Ishikawa (cell line): ENCODE measurements at regions not wholly inside any gene's neighbourhood (a gene's known extent, or its start where the extent isn't known, plus 50 kb on each side); places are given as distances from the start of the nearest gene placed in this dataset.

Experiments
- CEBPB ChIP-seq: IDR thresholded peaks from 2 replicates; pipeline ENCODE4 v1.6.1; 2012
- CREB1 ChIP-seq: IDR thresholded peaks from 2 replicates; pipeline ENCODE4 v1.6.1; 2012; ENCODE audit warnings: low read depth
- EP300 ChIP-seq: IDR thresholded peaks from 2 replicates; pipeline ENCODE4 v1.6.1; 2012; ENCODE audit warnings: borderline replicate concordance
- RAD21 ChIP-seq: IDR thresholded peaks from 2 replicates; pipeline ENCODE4 v1.6.1; 2012; ENCODE audit warnings: low read depth
- TAF1 ChIP-seq: IDR thresholded peaks from 2 replicates; pipeline ENCODE4 v1.6.1; 2012; ENCODE audit warnings: low read depth, mild to moderate bottlenecking
- YY1 ChIP-seq: IDR thresholded peaks from 2 replicates; pipeline ENCODE4 v1.6.1; 2012; ENCODE audit warnings: low read depth
- TF ChIP-seq, protein P1 (sequence below): IDR thresholded peaks from 2 replicates; pipeline ENCODE4 v1.6.1; 2012
- TF ChIP-seq, protein P2 (sequence below): IDR thresholded peaks from 2 replicates; pipeline ENCODE4 v1.6.1; 2012

DNA sequence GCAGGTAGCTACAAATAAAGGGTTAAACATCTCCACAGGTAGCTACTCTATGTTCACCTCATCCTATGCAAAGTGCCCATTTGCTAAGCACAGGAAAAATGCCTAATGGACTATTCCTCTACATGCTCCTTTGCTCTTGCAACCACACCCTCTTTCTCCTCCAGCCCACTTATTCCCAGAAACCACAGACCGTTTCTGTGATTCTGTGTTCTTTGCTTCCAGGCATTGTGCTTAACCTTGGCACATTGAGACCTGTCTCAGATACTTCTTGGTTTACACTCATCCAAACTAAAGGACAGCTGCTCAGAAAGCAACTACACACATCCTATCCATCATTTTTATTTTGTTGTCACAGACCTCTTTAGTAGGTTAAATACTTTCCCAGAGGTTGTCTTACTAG lies 785.0 kb upstream of the MIR17HG start:
- TF ChIP-seq CEBPB (no peak), EP300 (0 out of 2 replicates have a peak, but pooled peaks have one; percentile 12), YY1 (no peak), CREB1 (no peak), TAF1 (no peak), RAD21 (no peak)
- TF ChIP-seq, protein P1, sequence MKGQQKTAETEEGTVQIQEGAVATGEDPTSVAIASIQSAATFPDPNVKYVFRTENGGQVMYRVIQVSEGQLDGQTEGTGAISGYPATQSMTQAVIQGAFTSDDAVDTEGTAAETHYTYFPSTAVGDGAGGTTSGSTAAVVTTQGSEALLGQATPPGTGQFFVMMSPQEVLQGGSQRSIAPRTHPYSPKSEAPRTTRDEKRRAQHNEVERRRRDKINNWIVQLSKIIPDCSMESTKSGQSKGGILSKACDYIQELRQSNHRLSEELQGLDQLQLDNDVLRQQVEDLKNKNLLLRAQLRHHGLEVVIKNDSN: no peak
- TF ChIP-seq, protein P2, sequence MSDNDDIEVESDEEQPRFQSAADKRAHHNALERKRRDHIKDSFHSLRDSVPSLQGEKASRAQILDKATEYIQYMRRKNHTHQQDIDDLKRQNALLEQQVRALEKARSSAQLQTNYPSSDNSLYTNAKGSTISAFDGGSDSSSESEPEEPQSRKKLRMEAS: no peak
